OCI-LY7 (cell line): ENCODE measurements at regions not wholly inside any gene's neighbourhood (a gene's known extent, or its start where the extent isn't known, plus 50 kb on each side); places are given as distances from the start of the nearest gene placed in this dataset.

Source experiments
- CTCF ChIP-seq: fragments of 200-600 bp; sonication (generic); conservative IDR thresholded peaks from 2 replicates; pipeline ENCODE4 v1.5.1; 2014; ENCODE audit warnings: mild to moderate bottlenecking, antibody characterized with exemption, low read length, moderate library complexity, mixed read lengths
- EZH2phosphoT487 ChIP-seq: fragments of 200-600 bp; sonication (generic); IDR thresholded peaks from 2 replicates; pipeline ENCODE4 v1.6.1; 2018; ENCODE audit warnings: low read depth, borderline replicate concordance, mild to moderate bottlenecking, mixed run types, antibody characterized with exemption, low read length, moderate library complexity, mixed read lengths

DNA sequence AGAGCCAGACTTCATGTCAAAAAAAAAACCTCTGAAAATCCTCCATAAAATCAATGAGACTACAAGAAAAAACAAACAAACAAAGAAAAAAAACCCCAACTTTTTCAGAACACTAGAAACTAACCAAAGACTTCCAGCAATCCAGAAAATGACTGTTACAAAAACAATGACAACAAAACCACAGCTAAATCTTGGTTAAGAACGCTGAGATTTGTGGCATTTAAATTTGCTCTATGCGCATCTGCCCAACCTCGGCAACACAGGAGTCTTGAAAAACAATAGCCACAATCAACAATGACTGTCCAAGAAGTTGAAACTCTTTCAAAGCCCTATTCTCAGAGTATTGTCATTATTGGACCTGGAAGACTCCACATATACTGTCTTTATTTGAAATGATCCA is 402.4 kb downstream of the ZFHX3 start:
- no peak for TF ChIP-seq CTCF
- no peak for TF ChIP-seq EZH2phosphoT487
